Astrocyte (in vitro differentiated cells and primary cell): ENCODE measurements at regions not wholly inside any gene's neighbourhood (a gene's known extent, or its start where the extent isn't known, plus 50 kb on each side); places are given as distances from the start of the nearest gene placed in this dataset.
"Not testable (repeated sequence)": the region's sequence is repeated elsewhere in the genome, so short reads cannot be mapped to it uniquely, and the experiment has no call there.

Source experiments
- DNase-seq: peaks from one replicate; pipeline ENCODE4 v3.0.0-alpha.2; 2010; ENCODE audit warnings: low read depth
- FAIRE-seq: peaks from 2 replicates; lab custom pipeline; 2011; peaks lifted over from hg19 to GRCh38; lab: Jason Lieb, UNC
- H2AFZ ChIP-seq: 2 replicates; pipeline ENCODE4 v1.6.0; 2012; ENCODE audit warnings: low read depth, low read length, inconsistent platforms
- H3K27ac ChIP-seq: 2 replicates; pipeline ENCODE4 v1.5.1; 2011; ENCODE audit warnings: low read depth, low read length, inconsistent platforms
- H3K27me3 ChIP-seq: 2 replicates; pipeline ENCODE4 v1.6.0; 2011; ENCODE audit warnings: low read length, inconsistent platforms; ENCODE audit not compliant: insufficient read depth
- H3K36me3 ChIP-seq: 2 replicates; pipeline ENCODE4 v1.5.1; 2011; ENCODE audit warnings: low read length, inconsistent platforms; ENCODE audit not compliant: insufficient read depth
- H3K4me1 ChIP-seq: 2 replicates; pipeline ENCODE4 v1.5.1; 2011; ENCODE audit warnings: low read length, inconsistent platforms; ENCODE audit not compliant: insufficient read depth
- H3K4me2 ChIP-seq: 2 replicates; pipeline ENCODE4 v1.6.0; 2012; ENCODE audit warnings: low read length, inconsistent platforms
- H3K4me3 ChIP-seq: 2 replicates; pipeline ENCODE4 v1.5.1; 2011; ENCODE audit warnings: low read depth, mild to moderate bottlenecking, low read length, inconsistent platforms; ENCODE audit not compliant: insufficient read depth
- H3K79me2 ChIP-seq: 2 replicates; pipeline ENCODE4 v1.6.0; 2012; ENCODE audit warnings: mild to moderate bottlenecking, low read length, inconsistent platforms; ENCODE audit not compliant: insufficient read depth
- H3K9ac ChIP-seq: 2 replicates; pipeline ENCODE4 v1.6.0; 2012; ENCODE audit warnings: mild to moderate bottlenecking, low read length, inconsistent platforms
- H3K9me3 ChIP-seq: 2 replicates; pipeline ENCODE4 v1.5.1; 2012; ENCODE audit warnings: low read depth, mild to moderate bottlenecking, low read length, inconsistent platforms; ENCODE audit not compliant: insufficient read depth
- H4K20me1 ChIP-seq: 2 replicates; pipeline ENCODE4 v1.6.0; 2012; ENCODE audit warnings: low read length, inconsistent platforms; ENCODE audit not compliant: insufficient read depth
- H3K27ac Mint-ChIP-seq: one replicate; pipeline ENCODE4 v1.8.0; 2021; ENCODE audit warnings: mild to moderate bottlenecking, mixed read lengths; ENCODE audit not compliant: unreplicated experiment
- H3K27me3 Mint-ChIP-seq: one replicate; pipeline ENCODE4 v1.8.0; 2021; ENCODE audit warnings: low read depth, mixed read lengths; ENCODE audit not compliant: unreplicated experiment
- H3K36me3 Mint-ChIP-seq: one replicate; pipeline ENCODE4 v1.8.0; 2021; ENCODE audit warnings: low read depth, mixed read lengths; ENCODE audit not compliant: unreplicated experiment
- H3K4me1 Mint-ChIP-seq: one replicate; pipeline ENCODE4 v1.8.0; 2021; ENCODE audit warnings: low read depth, mixed read lengths; ENCODE audit not compliant: unreplicated experiment
- H3K4me3 Mint-ChIP-seq: one replicate; pipeline ENCODE4 v1.8.0; 2021; ENCODE audit warnings: mild to moderate bottlenecking, moderate library complexity, mixed read lengths; ENCODE audit not compliant: unreplicated experiment
- H3K9me3 Mint-ChIP-seq: one replicate; pipeline ENCODE4 v1.8.0; 2021; ENCODE audit warnings: mild to moderate bottlenecking, mixed read lengths; ENCODE audit not compliant: unreplicated experiment
- EZH2 ChIP-seq: IDR thresholded peaks from 2 replicates; pipeline ENCODE4 v1.6.1; 2012; ENCODE audit warnings: mild to moderate bottlenecking, low read length, inconsistent platforms; ENCODE audit not compliant: insufficient read depth
- TF ChIP-seq, protein P1 (sequence below): IDR thresholded peaks from 2 replicates; pipeline ENCODE4 v1.5.1; 2011; ENCODE audit warnings: low read depth, mild to moderate bottlenecking, inconsistent platforms, low read length, moderate library complexity; ENCODE audit not compliant: insufficient read depth

DNA sequence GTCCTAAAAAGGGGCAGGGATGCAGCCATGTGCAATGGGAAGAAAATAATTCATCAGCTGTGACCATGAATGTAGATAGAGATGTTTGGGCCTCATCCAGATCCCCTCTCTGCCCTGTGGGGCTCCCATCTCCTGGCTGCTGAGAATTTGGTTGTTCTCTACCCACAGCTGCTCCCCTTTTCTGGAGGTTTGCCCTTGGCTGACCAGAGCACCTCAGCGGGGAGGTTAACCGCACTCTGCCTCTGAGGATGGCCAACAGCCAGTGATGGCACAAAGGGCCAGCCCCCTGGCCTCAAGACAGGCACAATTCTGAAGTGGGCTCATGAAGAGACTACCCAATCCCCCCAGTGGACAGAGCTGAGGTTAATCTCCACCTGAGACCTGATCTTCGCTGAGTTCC lies 61.5 kb upstream of the SERP2 start:
- Histone ChIP-seq H2AFZ (no peak overlapping the region), H3K27ac (peak overlapping the region; percentile 98), H3K4me2 (peak overlapping the region; percentile 75), H3K4me3 (peak overlapping the region; percentile 26), H3K27me3 (no peaks in the 10 kb centered on the region), H3K9ac (peak overlapping the region; percentile 82), H4K20me1 (no peaks in the 10 kb centered on the region), H3K79me2 (no peaks in the 10 kb centered on the region), H3K36me3 (no peaks in the 10 kb centered on the region), H3K9me3 (no peaks in the 10 kb centered on the region), H3K4me1 (peaks cover 52% of the 10 kb centered on the region)
- no peak for TF ChIP-seq EZH2
- TF ChIP-seq, protein P1, sequence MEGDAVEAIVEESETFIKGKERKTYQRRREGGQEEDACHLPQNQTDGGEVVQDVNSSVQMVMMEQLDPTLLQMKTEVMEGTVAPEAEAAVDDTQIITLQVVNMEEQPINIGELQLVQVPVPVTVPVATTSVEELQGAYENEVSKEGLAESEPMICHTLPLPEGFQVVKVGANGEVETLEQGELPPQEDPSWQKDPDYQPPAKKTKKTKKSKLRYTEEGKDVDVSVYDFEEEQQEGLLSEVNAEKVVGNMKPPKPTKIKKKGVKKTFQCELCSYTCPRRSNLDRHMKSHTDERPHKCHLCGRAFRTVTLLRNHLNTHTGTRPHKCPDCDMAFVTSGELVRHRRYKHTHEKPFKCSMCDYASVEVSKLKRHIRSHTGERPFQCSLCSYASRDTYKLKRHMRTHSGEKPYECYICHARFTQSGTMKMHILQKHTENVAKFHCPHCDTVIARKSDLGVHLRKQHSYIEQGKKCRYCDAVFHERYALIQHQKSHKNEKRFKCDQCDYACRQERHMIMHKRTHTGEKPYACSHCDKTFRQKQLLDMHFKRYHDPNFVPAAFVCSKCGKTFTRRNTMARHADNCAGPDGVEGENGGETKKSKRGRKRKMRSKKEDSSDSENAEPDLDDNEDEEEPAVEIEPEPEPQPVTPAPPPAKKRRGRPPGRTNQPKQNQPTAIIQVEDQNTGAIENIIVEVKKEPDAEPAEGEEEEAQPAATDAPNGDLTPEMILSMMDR, result no peak
- Mint-ChIP-seq H3K27ac (no peak overlapping the region), H3K4me3 (no peak overlapping the region), H3K36me3 (no peaks in the 10 kb centered on the region), H3K9me3 (peaks cover 4% of the 10 kb centered on the region), H3K27me3 (peaks cover 4% of the 10 kb centered on the region), H3K4me1 (peaks cover 19% of the 10 kb centered on the region)
- no peak for FAIRE-seq
- no peak for DNase-seq

DNA sequence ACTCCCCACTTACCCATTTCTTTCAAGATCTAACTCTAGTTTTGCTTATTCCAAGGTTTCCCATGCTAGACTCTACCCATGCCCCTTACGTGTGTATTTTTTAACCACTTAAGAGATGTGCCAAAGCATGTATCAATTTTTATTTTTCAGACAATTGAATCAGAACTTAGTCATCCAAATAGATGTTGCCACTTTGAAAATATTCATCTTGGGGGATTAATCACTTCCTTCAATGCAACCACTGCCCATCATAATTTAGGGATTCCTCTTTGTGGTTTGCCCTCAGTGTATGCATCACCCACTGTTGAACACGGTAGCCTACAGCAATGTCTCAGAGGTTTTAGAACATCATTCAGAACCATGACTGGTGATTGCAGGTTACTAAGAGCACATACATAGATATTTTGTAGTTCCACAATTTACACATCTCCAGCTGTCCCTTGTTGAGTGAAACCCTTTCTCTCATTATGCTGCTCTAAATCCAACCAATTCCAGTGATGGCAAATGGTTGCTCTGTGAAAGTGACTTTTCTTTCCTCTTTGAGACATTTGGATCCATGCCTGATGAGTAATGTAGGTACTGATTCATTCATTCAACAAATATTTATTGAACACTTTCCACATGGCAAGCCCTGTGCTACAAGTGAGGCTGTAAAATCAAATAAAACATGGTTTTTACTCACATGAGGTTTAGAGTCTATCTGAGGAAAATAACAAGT lies 60.6 kb upstream of the SERP2 start:
- H3K9me3 ChIP-seq, result no peaks in the 10 kb centered on the region
- no peaks in the 10 kb centered on the region for H3K79me2 ChIP-seq
- peaks cover 14% of the 10 kb centered on the region for H3K4me1 Mint-ChIP-seq
- H3K36me3 ChIP-seq, result no peaks in the 10 kb centered on the region
- peaks cover 9% of the 10 kb centered on the region for H3K27me3 Mint-ChIP-seq
- no peak overlapping the region for H3K4me3 Mint-ChIP-seq
- H3K4me1 ChIP-seq, result peaks cover 51% of the 10 kb centered on the region
- TF ChIP-seq, protein P1, result no peak
- TF ChIP-seq EZH2, result no peak
- DNase-seq (peak; percentile 97), FAIRE-seq (peak; percentile 95)
- H3K27me3 ChIP-seq, result no peaks in the 10 kb centered on the region
- no peaks in the 10 kb centered on the region for H3K36me3 Mint-ChIP-seq
- H3K27ac ChIP-seq, result peak overlapping the region; percentile 98
- no peaks in the 10 kb centered on the region for H4K20me1 ChIP-seq
- H3K9me3 Mint-ChIP-seq, result peaks cover 8% of the 10 kb centered on the region
- no peak overlapping the region for H2AFZ ChIP-seq
- peak overlapping the region; percentile 84 for H3K9ac ChIP-seq
- H3K4me3 ChIP-seq, result peak overlapping the region; percentile 26
- H3K27ac Mint-ChIP-seq, result peak overlapping the region; percentile 42
- peak overlapping the region; percentile 75 for H3K4me2 ChIP-seq

DNA sequence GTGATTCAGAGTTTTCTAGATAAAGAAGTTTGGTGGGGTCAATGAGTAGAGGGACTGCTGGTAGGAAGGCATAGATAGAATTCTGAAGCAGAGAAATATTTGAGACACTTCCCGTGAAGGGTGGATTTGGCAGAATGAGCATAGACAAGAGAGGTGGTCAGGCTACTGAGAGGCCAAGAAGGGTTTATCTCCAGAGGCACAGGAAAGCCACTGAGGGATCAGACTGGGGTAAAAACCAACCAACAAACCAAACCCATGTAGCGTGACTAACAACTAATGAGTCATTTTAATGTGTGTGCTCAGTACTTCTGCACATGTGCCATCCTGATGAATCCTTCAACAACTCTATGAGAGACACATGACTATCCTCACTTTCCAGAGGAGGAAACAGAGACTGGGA lies 60.0 kb upstream of the SERP2 start:
- Mint-ChIP-seq H3K9me3 (peaks cover 8% of the 10 kb centered on the region), H3K4me3 (no peak overlapping the region), H3K4me1 (peaks cover 15% of the 10 kb centered on the region), H3K27ac (peak overlapping the region; percentile 42), H3K36me3 (no peaks in the 10 kb centered on the region), H3K27me3 (peaks cover 7% of the 10 kb centered on the region)
- H3K4me3 ChIP-seq, result peak overlapping the region; percentile 8
- peak overlapping the region; percentile 84 for H3K9ac ChIP-seq
- H3K79me2 ChIP-seq, result no peaks in the 10 kb centered on the region
- peak; percentile 92 for DNase-seq
- H3K4me1 ChIP-seq, result peaks cover 56% of the 10 kb centered on the region
- peak overlapping the region; percentile 75 for H3K4me2 ChIP-seq
- H3K27me3 ChIP-seq, result no peaks in the 10 kb centered on the region
- no peaks in the 10 kb centered on the region for H3K9me3 ChIP-seq
- H3K27ac ChIP-seq, result peak overlapping the region; percentile 98
- H4K20me1 ChIP-seq, result no peaks in the 10 kb centered on the region
- H3K36me3 ChIP-seq, result no peaks in the 10 kb centered on the region
- H2AFZ ChIP-seq, result no peak overlapping the region
- peak; percentile 89 for FAIRE-seq
- TF ChIP-seq EZH2, result no peak

DNA sequence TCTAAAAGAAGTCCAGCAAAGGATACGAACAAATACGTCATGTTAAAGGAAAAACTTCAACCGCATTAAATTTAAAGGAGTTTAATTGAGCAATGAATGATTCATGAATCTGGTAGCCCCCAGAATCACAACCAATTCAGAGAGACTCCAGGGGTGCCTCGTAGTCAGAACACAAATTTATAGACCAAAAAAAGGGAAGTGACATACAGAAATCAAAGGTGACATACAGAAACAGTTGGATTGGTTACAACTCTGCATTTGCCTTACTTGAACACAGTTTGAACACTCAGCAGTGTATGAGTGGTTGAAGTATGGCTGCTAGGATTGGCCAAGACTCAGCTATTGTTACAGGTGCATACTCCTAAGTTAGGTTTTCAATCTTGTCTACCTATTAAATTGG lies 59.5 kb upstream of the SERP2 start:
- H3K27me3 Mint-ChIP-seq, H3K27ac Mint-ChIP-seq, H4K20me1 ChIP-seq, DNase-seq, H3K79me2 ChIP-seq, H3K4me3 Mint-ChIP-seq, H2AFZ ChIP-seq, H3K27me3 ChIP-seq, H3K36me3 ChIP-seq, H3K9me3 ChIP-seq, H3K36me3 Mint-ChIP-seq, H3K9me3 Mint-ChIP-seq, FAIRE-seq, H3K4me3 ChIP-seq: not testable (repeated sequence)
- Histone ChIP-seq H3K27ac (peak overlapping the region; percentile 98), H3K4me1 (peaks cover 56% of the 10 kb centered on the region), H3K9ac (peak overlapping the region; percentile 84), H3K4me2 (peak overlapping the region; percentile 75)
- peaks cover 15% of the 10 kb centered on the region for H3K4me1 Mint-ChIP-seq
